HG02943 (cell line): ENCODE measurements at regions not wholly inside any gene's neighbourhood (a gene's known extent, or its start where the extent isn't known, plus 50 kb on each side); places are given as distances from the start of the nearest gene placed in this dataset.

Experiments used
- ATAC-seq: cut with Tn5 transposase; IDR thresholded peaks from one replicate; pipeline ENCODE4 v1.9.1; 2021; ENCODE audit warnings: mild to moderate bottlenecking, low read depth, moderate library complexity; ENCODE audit not compliant: unreplicated experiment

- ATAC-seq, result no peak
Measured at GRCh38 chr4:42327323-42327722, 70.0 kb upstream of the SHISA3 start.

DNA sequence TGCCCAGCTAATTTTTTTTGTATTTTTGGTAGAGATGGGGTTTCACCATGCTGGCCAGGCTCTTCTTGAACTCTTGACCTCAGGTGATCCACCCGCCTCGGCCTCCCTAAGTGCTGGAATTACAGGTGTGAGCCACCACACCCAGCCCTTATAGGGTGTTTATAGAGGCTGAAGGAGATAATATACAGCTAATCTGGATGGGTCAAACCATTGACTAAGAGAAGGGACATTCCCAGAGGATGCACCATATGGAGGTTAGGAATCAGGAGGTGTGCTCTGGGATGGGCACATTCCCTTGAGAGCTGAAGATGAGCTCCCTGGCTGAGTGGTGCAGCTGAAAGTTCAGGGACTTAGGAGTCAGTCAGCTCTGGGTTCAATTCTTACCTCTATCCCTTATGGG, 68.3 kb upstream of the SHISA3 start:
- ATAC-seq, result no peak

DNA sequence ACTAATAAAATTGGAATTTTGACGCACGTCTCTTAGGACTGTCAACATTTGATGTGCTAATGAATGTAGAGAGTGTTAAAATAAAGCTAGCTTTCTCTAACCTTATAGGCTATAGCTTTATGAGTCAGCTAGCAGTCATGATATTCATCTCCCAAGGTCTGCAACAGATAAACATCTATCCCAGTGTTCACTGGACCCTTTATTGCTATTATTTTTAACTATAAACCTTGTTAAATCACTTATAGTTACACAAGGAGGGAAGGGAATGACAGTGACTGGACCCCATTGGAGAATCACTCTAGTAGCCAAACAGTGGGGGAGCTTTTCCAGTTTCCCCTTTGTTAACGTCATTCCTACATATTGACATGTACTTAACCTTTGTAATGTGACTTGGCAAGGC, 67.9 kb upstream of the SHISA3 start:
- ATAC-seq, result no peak

DNA sequence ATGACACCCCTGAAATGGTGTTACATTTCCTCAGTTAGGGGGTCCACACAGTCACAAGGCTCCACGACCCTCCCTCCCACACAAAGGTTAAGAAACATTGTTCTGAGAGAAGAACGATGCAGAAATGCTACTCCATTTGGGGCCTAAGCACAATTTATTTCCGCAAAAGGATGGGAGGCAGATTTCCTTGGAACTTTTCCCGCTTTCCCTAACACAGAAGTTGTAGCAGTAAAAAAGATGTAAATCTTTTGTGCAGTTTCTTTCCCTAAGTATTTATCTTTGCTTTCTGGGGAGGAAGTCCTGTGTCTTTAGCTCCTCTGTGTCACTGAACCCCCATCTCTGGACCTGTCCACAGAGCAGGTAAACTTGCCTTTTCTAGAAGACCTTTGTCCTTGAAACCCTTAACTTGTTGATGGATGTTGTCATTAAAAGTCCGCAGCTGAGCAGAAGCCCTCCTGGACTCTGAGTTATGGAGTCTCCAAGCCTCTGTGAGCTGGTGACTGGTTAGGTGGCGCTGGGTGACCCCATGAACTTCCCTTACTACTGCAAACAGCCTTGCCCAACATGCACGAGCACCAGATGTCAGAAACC, 67.2 kb upstream of the SHISA3 start:
- ATAC-seq, result no peak

DNA sequence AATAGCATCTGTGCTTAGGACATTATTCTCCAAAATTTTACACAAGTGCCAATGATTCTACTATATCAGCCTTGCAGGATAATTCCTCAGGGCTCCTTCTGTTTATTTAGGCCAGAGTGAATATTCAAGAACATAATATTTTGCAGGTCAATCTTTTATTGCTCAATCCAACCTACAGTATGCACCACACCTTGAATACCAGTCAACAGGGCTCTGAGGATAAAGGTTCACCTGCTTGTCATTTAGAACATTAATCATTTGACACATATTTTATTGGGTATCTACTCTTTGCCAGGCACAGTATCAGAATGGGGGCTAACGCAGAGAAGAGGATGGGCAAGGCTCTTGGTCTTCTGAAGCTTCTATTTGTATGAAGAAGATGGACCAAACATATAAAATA, 66.2 kb upstream of the SHISA3 start:
- ATAC-seq, result no peak

- ATAC-seq, result no peak
Measured at GRCh38 chr4:42331914-42332368, 65.3 kb upstream of the SHISA3 start.

DNA sequence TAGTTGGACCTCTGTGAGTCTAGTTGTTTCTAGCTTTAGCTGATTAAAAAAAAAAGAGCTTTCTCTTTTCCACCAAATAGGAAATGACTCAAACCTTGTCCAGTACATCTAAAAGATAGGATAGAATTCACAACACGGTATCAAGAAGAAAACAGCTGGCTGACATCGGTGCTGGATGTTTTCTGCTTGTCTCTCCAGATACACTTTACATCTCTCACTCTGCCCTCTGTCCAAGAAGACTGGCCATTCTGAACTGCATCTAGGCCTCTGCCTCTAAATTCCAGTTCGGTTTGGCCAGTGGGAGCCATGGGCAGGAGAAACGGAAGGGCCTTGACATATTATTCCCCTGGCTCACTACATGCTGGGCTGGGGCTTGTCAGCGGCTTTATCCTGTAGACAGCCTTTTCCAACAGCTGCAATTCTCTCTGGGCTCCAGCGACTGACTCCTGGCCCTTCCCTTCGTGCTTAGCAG, 57.3 kb upstream of the SHISA3 start:
- no peak for ATAC-seq

- no peak for ATAC-seq
Measured at GRCh38 chr4:42341518-42342026, 55.7 kb upstream of the SHISA3 start.

GRCh38 chr4:42342459-42342858, 54.8 kb upstream of the SHISA3 start:
- no peak for ATAC-seq

- ATAC-seq, result no peak
Measured at GRCh38 chr4:42344309-42344708, 53.0 kb upstream of the SHISA3 start.

DNA sequence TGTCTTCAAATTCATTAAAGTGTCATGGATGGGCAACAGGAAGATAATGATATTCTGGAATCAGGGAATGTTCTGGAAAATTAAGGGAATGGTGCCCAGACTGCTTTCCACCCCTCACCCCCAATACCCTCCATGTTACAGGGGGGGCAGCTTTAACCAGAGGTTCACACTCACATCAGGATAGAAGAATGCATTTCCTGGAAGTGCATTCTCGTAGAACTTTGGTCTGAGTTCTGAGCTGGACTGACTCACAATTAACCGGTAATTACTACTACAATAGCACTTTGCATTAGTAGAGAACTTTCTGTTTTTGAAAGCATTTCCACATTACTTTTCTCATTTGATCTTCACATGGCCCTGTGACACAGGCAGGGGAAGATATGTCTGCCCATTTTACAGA, 52.5 kb upstream of the SHISA3 start:
- no peak for ATAC-seq

DNA sequence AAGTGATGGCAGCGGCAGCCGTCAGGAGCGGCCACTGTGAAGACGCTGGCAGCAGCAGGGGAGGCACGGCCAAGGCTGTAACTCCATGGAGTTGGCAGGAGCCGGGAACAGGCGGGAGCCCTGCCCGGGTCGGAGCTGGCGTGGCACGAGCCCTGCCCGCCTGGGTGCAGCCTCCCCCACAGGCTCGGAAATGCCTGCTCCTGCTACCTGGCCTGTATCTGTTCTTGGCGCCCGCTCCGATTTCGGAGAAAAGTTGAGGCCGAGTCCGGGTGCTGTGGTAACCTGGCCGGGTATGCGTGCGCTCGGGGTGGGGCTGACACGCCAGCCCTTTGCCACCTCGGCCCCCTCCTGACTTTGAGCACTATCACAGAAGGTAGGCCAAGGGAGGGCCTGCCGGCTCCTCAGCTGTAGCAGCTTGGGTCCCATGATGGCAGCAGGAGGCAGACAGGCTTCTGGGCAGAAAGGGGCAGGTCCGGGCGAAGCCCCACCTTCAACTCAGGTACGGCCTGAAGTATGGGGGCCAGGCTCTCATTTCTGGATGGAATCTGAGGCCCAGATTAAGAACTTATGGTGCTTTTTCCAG, 51.2 kb upstream of the SHISA3 start:
- no peak for ATAC-seq

- ATAC-seq, result no peak
Measured at GRCh38 chr4:42347076-42347475, 50.2 kb upstream of the SHISA3 start.
